Smooth muscle cell (in vitro differentiated cells): ENCODE measurements at regions not wholly inside any gene's neighbourhood (a gene's known extent, or its start where the extent isn't known, plus 50 kb on each side); places are given as distances from the start of the nearest gene placed in this dataset.
A peak's percentile ranks its signal among the peaks of the same experiment; 100 is the strongest.

Experiments used
- DNase-seq: peaks from one replicate; lab custom pipeline; 2025; ENCODE audit not compliant: unreplicated experiment; lab: John Stamatoyannopoulos, UW
- H2AFZ ChIP-seq: fragments of 200-600 bp; sonication (generic); 2 replicates; pipeline ENCODE4 v1.6.0; 2016; ENCODE audit warnings: antibody characterized with exemption, low read depth, mild to moderate bottlenecking
- H3F3A ChIP-seq: fragments of 200-600 bp; sonication (generic); 2 replicates; pipeline ENCODE4 v1.6.0; 2017; ENCODE audit warnings: antibody characterized with exemption, low read depth
- H3K27ac ChIP-seq: fragments of 200-600 bp; sonication (generic); 2 replicates; pipeline ENCODE4 v1.5.1; 2016; ENCODE audit warnings: low read depth, mild to moderate bottlenecking
- H3K27me3 ChIP-seq: fragments of 200-600 bp; sonication (generic); 2 replicates; pipeline ENCODE4 v1.6.1; 2016; ENCODE audit warnings: low read depth, mild to moderate bottlenecking
- H3K36me3 ChIP-seq: fragments of 200-600 bp; sonication (generic); 2 replicates; pipeline ENCODE4 v1.5.1; 2016; ENCODE audit warnings: low read depth
- H3K4me1 ChIP-seq: fragments of 200-600 bp; sonication (generic); 2 replicates; pipeline ENCODE4 v1.5.1; 2016; ENCODE audit warnings: low read depth
- H3K4me2 ChIP-seq: fragments of 200-600 bp; sonication (generic); 2 replicates; pipeline ENCODE4 v1.6.0; 2016; ENCODE audit warnings: mild to moderate bottlenecking
- H3K4me3 ChIP-seq: fragments of 200-600 bp; sonication (generic); 2 replicates; pipeline ENCODE4 v1.5.1; 2016; ENCODE audit warnings: mild to moderate bottlenecking
- H3K79me2 ChIP-seq: fragments of 200-600 bp; sonication (generic); 2 replicates; pipeline ENCODE4 v1.6.0; 2016; ENCODE audit warnings: low read depth, mild to moderate bottlenecking
- H3K9ac ChIP-seq: fragments of 200-600 bp; sonication (generic); 2 replicates; pipeline ENCODE4 v1.6.0; 2016; ENCODE audit warnings: low read depth
- H3K9me3 ChIP-seq: fragments of 200-600 bp; sonication (generic); replicated peaks from 2 replicates; pipeline ENCODE4 v1.5.1; 2016; ENCODE audit warnings: low read depth
- H4K20me1 ChIP-seq: fragments of 200-600 bp; sonication (generic); 2 replicates; pipeline ENCODE4 v1.6.0; 2016; ENCODE audit warnings: low read depth
- WGBS: methylation state at CpG from one replicate; pipeline ENCODE4 v1.1.7; 2016; ENCODE audit warnings: low lambda C conversion rate; 5-methylcytosine and 5-hydroxymethylcytosine counted together
- TF ChIP-seq, protein P1 (sequence below): fragments of 200-600 bp; sonication (generic); IDR thresholded peaks from 2 replicates; pipeline ENCODE4 v1.5.1; 2017; ENCODE audit warnings: borderline replicate concordance, mild to moderate bottlenecking, antibody characterized with exemption; ENCODE audit not compliant: insufficient read depth, poor library complexity, severe bottlenecking

DNA sequence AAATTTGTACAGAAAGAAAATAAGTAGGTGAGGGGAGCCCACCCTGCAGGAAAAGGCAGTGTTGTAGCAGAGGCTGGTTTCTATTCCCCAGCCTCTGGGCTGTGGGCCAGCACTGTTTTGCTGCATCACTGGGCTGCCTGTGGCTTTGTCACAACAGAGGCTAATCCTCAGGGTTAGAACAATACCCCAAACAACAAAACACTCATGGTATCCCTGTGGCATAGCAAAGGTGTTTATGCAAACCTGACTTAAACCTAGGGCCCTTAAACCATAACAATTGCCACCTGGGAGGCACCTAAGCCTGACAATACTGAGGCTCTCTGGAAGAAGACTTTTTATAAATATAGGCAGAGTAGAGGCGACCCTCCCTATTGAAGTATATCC lies 314.7 kb downstream of the OLFM4 start:
- 79% methylated on average over 1 of the region's 1 CpG for WGBS
- Histone ChIP-seq H3F3A (no peaks in the 10 kb centered on the region), H3K27me3 (no peaks in the 10 kb centered on the region), H2AFZ (no peak overlapping the region), H3K4me2 (no peak overlapping the region), H3K4me3 (no peak overlapping the region), H3K27ac (no peak overlapping the region), H3K36me3 (no peaks in the 10 kb centered on the region), H4K20me1 (no peaks in the 10 kb centered on the region), H3K9ac (no peak overlapping the region), H3K4me1 (peaks cover 8% of the 10 kb centered on the region), H3K79me2 (no peaks in the 10 kb centered on the region), H3K9me3 (no peaks in the 10 kb centered on the region)
- no peak for DNase-seq
- TF ChIP-seq, protein P1, sequence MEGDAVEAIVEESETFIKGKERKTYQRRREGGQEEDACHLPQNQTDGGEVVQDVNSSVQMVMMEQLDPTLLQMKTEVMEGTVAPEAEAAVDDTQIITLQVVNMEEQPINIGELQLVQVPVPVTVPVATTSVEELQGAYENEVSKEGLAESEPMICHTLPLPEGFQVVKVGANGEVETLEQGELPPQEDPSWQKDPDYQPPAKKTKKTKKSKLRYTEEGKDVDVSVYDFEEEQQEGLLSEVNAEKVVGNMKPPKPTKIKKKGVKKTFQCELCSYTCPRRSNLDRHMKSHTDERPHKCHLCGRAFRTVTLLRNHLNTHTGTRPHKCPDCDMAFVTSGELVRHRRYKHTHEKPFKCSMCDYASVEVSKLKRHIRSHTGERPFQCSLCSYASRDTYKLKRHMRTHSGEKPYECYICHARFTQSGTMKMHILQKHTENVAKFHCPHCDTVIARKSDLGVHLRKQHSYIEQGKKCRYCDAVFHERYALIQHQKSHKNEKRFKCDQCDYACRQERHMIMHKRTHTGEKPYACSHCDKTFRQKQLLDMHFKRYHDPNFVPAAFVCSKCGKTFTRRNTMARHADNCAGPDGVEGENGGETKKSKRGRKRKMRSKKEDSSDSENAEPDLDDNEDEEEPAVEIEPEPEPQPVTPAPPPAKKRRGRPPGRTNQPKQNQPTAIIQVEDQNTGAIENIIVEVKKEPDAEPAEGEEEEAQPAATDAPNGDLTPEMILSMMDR = no peak

DNA sequence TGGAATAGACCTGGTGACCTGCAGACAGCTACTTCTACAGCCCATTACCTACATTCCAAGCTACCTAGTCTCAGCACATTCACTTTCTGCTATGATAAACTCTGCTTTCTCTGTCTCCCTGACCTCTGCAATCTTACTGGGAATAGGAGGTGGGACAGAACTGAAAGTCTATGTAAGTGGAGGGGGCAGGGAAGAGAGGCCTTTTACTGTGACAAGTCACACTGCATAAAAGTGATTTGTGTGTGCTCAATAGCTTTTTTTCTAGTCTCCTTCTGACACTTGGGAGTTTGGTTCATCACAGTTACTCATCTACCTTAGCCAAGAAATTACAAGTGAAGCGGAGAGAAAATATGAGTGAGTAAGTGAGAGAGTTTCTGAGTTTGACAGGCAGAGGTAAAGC lies 322.4 kb downstream of the OLFM4 start:
- TF ChIP-seq, protein P1 = no peak
- Histone ChIP-seq H3K9me3 (no peaks in the 10 kb centered on the region), H3K4me3 (no peak overlapping the region), H3K27ac (no peak overlapping the region), H2AFZ (no peak overlapping the region), H3K4me2 (no peak overlapping the region), H3K79me2 (no peaks in the 10 kb centered on the region), H3K27me3 (no peaks in the 10 kb centered on the region), H3K9ac (no peak overlapping the region), H4K20me1 (no peaks in the 10 kb centered on the region), H3F3A (no peaks in the 10 kb centered on the region), H3K36me3 (no peaks in the 10 kb centered on the region), H3K4me1 (no peaks in the 10 kb centered on the region)
- no peak for DNase-seq
- 88% methylated on average over 1 of the region's 1 CpG for WGBS

DNA sequence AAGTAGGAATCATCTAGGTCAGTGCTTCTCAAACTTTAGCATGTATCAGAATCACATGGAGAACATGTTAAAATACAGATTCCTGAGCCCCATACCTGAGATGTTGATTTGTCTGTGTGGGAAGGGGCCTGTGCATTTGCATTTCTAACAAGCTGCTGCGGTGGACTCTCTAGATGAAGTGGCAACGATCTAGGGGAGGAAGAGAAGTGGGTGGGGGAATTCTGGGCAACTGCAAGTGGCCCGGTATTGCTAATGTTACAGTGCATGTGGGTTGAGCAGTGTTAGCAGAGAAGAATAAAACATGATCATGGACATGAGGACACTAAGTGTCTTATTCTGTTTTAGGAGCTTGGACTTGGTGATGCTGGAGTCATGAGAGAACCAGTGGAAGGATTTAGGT lies 329.0 kb downstream of the OLFM4 start:
- no peak overlapping the region for H3K9ac ChIP-seq
- 75% methylated on average over 3 of the region's 3 CpGs for WGBS
- no peak overlapping the region for H3K27ac ChIP-seq
- no peaks in the 10 kb centered on the region for H3K36me3 ChIP-seq
- H3K79me2 ChIP-seq = no peaks in the 10 kb centered on the region
- no peaks in the 10 kb centered on the region for H3K27me3 ChIP-seq
- TF ChIP-seq, protein P1 = no peak
- no peaks in the 10 kb centered on the region for H3F3A ChIP-seq
- no peak overlapping the region for H3K4me2 ChIP-seq
- no peaks in the 10 kb centered on the region for H3K4me1 ChIP-seq
- H2AFZ ChIP-seq = no peak overlapping the region
- H3K9me3 ChIP-seq = no peaks in the 10 kb centered on the region
- H3K4me3 ChIP-seq = no peak overlapping the region
- no peaks in the 10 kb centered on the region for H4K20me1 ChIP-seq
- DNase-seq = no peak

DNA sequence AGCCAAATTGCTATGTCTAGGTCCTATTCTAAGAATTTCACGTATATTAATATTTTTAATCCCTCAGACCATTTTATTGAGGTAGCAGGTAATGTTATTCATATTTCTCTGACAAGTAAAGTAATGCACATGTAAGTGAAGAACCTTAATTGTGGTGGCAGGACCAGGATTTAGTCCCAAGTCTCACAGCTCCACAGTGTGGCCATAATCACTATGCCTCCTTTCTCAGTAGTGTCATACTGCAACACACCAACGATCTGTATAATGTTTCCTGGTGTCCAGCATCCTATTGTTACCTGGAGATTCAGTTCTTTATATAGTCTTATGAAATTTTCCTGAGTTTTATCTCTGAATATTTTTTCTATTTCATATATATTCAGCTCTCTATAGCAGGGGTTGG lies 340.3 kb downstream of the OLFM4 start:
- Histone ChIP-seq H3K9me3 (no peaks in the 10 kb centered on the region), H3K27me3 (peaks cover 2% of the 10 kb centered on the region), H3F3A (no peaks in the 10 kb centered on the region), H3K79me2 (no peaks in the 10 kb centered on the region), H3K4me1 (no peaks in the 10 kb centered on the region), H3K27ac (no peak overlapping the region), H3K4me2 (no peak overlapping the region), H3K36me3 (no peaks in the 10 kb centered on the region), H3K4me3 (no peak overlapping the region), H2AFZ (no peak overlapping the region), H3K9ac (no peak overlapping the region), H4K20me1 (no peaks in the 10 kb centered on the region)
- TF ChIP-seq, protein P1 = peak; percentile 7
- 61% methylated on average over 2 of the region's 2 CpGs for WGBS
- no peak for DNase-seq
